ENCODE measurements at regions not wholly inside any gene's neighbourhood (a gene's known extent, or its start where the extent isn't known, plus 50 kb on each side); places are given as distances from the start of the nearest gene placed in this dataset.

- H3K4me3 ChIP-seq (ENCODE audit: low read length): no peak overlapping the region
- no peaks in the 10 kb centered on the region for H4K20me1 ChIP-seq (ENCODE audit: control insufficient read depth, insufficient read depth, low read depth, low read length)
- no peak overlapping the region for H3K4me2 ChIP-seq (ENCODE audit: low read length)
- no peaks in the 10 kb centered on the region for H3F3A ChIP-seq (ENCODE audit: control insufficient read depth, insufficient read depth)
- no peaks in the 10 kb centered on the region for H3K9me2 ChIP-seq (replicated peaks; ENCODE audit: control insufficient read depth, low read length)
- no peaks in the 10 kb centered on the region for H3K9me3 ChIP-seq (ENCODE audit: control insufficient read depth, insufficient read depth, low read length)
- no peaks in the 10 kb centered on the region for H3K27me3 ChIP-seq (ENCODE audit: control insufficient read depth, low read length)
- TF ChIP-seq CTCF (IDR thresholded peaks at IDR 0.05; ENCODE audit: low read depth, low read length, poor library complexity, severe bottlenecking) (no peak), EZH2phosphoT487 (IDR thresholded peaks at IDR 0.05; ENCODE audit: borderline replicate concordance, low read length) (no peak)
- H3K36me3 ChIP-seq (ENCODE audit: control insufficient read depth, low read length): no peaks in the 10 kb centered on the region
- H3K79me2 ChIP-seq (ENCODE audit: control insufficient read depth, low read length): no peaks in the 10 kb centered on the region
- peaks cover 3% of the 10 kb centered on the region; the same call in 1 of the 2 replicates for H3K4me1 ChIP-seq (ENCODE audit: control insufficient read depth, low read length)
- H3K27ac ChIP-seq (ENCODE audit: low read depth, low read length): no peak overlapping the region
Measured at GRCh38 chrX:38864165-38864564, 62.9 kb downstream of the MID1IP1 start.

DNA sequence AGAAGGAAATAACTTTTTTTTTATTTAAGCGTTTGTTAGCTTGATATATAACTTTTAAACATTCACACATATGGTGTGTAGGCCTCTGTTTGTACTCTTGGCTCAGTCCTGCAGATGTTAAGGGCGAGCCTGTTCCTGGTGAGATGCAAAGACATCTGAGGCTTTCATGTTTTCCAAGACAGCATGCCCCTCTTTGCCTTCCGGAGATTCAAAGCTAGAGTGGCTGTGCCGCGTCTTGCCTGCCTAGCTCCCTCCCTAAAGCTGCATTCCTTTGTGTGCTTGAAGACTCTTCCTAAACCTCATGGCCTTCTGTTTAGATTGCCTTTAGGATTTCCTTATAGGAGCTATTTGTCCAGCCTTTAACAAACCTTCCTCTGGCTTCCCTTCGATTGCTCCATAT lies 67.1 kb downstream of the MID1IP1 start:
- H3K9me2 ChIP-seq (replicated peaks; ENCODE audit: control insufficient read depth, low read length): no peaks in the 10 kb centered on the region
- no peaks in the 10 kb centered on the region for H3K79me2 ChIP-seq (ENCODE audit: control insufficient read depth, low read length)
- no peaks in the 10 kb centered on the region for H4K20me1 ChIP-seq (ENCODE audit: control insufficient read depth, insufficient read depth, low read depth, low read length)
- no peaks in the 10 kb centered on the region for H3K27me3 ChIP-seq (ENCODE audit: control insufficient read depth, low read length)
- peaks cover 5% of the 10 kb centered on the region; the same call in 1 of the 2 replicates for H3K4me1 ChIP-seq (ENCODE audit: control insufficient read depth, low read length)
- no peaks in the 10 kb centered on the region for H3K36me3 ChIP-seq (ENCODE audit: control insufficient read depth, low read length)
- no peak overlapping the region for H3K27ac ChIP-seq (ENCODE audit: low read depth, low read length)
- H3K4me3 ChIP-seq (ENCODE audit: low read length): no peak overlapping the region
- H3K9me3 ChIP-seq (ENCODE audit: control insufficient read depth, insufficient read depth, low read length): no peaks in the 10 kb centered on the region
- no peak for TF ChIP-seq EZH2phosphoT487 (IDR thresholded peaks at IDR 0.05; ENCODE audit: borderline replicate concordance, low read length)
- TF ChIP-seq CTCF (IDR thresholded peaks at IDR 0.05; ENCODE audit: low read depth, low read length, poor library complexity, severe bottlenecking): no peak
- H3F3A ChIP-seq (ENCODE audit: control insufficient read depth, insufficient read depth): no peaks in the 10 kb centered on the region
- no peak overlapping the region for H3K4me2 ChIP-seq (ENCODE audit: low read length)

DNA sequence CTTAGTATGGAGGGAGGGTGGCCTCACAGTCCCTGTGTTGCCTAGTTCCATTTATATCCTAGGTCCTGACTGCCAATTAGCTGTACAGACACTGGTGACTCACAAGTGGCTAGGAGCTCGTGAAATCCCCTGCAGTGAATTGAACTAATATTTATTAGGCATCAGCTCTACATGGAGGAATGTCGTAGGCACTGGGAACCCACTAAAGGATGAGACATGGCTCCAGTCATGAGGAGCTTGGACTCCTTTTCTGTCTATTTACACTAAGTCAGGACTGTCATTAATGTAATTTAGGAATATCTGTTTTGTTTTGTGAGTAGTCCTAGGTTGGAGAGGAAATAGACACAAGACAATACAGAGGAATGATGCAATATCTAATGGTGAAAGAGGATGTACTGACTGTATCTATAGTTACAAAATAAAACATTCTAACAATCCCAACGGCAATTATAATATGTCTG lies 67.7 kb downstream of the MID1IP1 start:
- Histone ChIP-seq H4K20me1 (ENCODE audit: control insufficient read depth, insufficient read depth, low read depth, low read length) (no peaks in the 10 kb centered on the region), H3F3A (ENCODE audit: control insufficient read depth, insufficient read depth) (no peaks in the 10 kb centered on the region), H3K9me2 (replicated peaks; ENCODE audit: control insufficient read depth, low read length) (no peaks in the 10 kb centered on the region), H3K27me3 (ENCODE audit: control insufficient read depth, low read length) (no peaks in the 10 kb centered on the region), H3K4me3 (ENCODE audit: low read length) (no peak overlapping the region), H3K4me2 (ENCODE audit: low read length) (no peak overlapping the region), H3K9me3 (ENCODE audit: control insufficient read depth, insufficient read depth, low read length) (no peaks in the 10 kb centered on the region), H3K27ac (ENCODE audit: low read depth, low read length) (no peak overlapping the region), H3K36me3 (ENCODE audit: control insufficient read depth, low read length) (no peaks in the 10 kb centered on the region), H3K4me1 (ENCODE audit: control insufficient read depth, low read length) (peaks cover 5% of the 10 kb centered on the region; the same call in 1 of the 2 replicates), H3K79me2 (ENCODE audit: control insufficient read depth, low read length) (no peaks in the 10 kb centered on the region)
- TF ChIP-seq EZH2phosphoT487 (IDR thresholded peaks at IDR 0.05; ENCODE audit: borderline replicate concordance, low read length) (no peak), CTCF (IDR thresholded peaks at IDR 0.05; ENCODE audit: low read depth, low read length, poor library complexity, severe bottlenecking) (no peak)

Data from DOHH2 (cell line).